Stomach (tissue), 8 donors: ENCODE measurements at regions not wholly inside any gene's neighbourhood (a gene's known extent, or its start where the extent isn't known, plus 50 kb on each side); places are given as distances from the start of the nearest gene placed in this dataset.

ENCODE experiments used
- DNase-seq, 2 donors: peaks; one replicate each; pipeline versions ENCODE4 v3.0.0 to v3.0.0-alpha.2; 2013 to 2019
- H3K27ac ChIP-seq, 5 donors: fragments of 200-600 bp in 4 of 5; sonication (generic) in 4 of 5; one replicate each; pipeline ENCODE4 v1.5.1; 2013 to 2019; ENCODE audit warnings: mild to moderate bottlenecking in 1 of 5, moderate library complexity in 1 of 5
- H3K27me3 ChIP-seq, 3 donors: fragments of 200-600 bp; sonication (generic); one replicate each; pipeline ENCODE4 v1.5.1; 2017 to 2019; ENCODE audit warnings: mixed run types in 1 of 3
- H3K36me3 ChIP-seq, 4 donors: fragments of 200-600 bp; sonication (generic); 1 replicate in 3 of 4; 2 replicates in 1 of 4; pipeline ENCODE4 v1.5.1; 2016 to 2019
- H3K4me1 ChIP-seq, 4 donors: fragments of 200-600 bp; sonication (generic); one replicate each; pipeline ENCODE4 v1.5.1; 2016 to 2019
- H3K4me3 ChIP-seq, 4 donors: fragments of 200-600 bp; sonication (generic) in 3 of 4; one replicate each; pipeline ENCODE4 v1.5.1; 2016 to 2019; ENCODE audit warnings: mild to moderate bottlenecking in 1 of 4
- H3K9me3 ChIP-seq, 4 donors: fragments of 200-600 bp; sonication (generic); one replicate each; pipeline ENCODE4 v1.5.1; 2016 to 2019
- EP300 ChIP-seq: sonication (generic); formaldehyde crosslinking; IDR thresholded peaks from one replicate; pipeline ENCODE4 v1.6.1; 2017; ENCODE audit warnings: antibody characterized with exemption
- POLR2A ChIP-seq, 4 donors: fragments of 450-650 bp; IDR thresholded peaks; one replicate each; pipeline ENCODE4 v1.6.1; 2016; ENCODE audit warnings: antibody characterized with exemption in 4 of 4, control low read depth in 2 of 4, mild to moderate bottlenecking in 1 of 4, moderate library complexity in 1 of 4
- POLR2AphosphoS5 ChIP-seq, 3 donors: sonication (generic); formaldehyde crosslinking; IDR thresholded peaks; one replicate each; pipeline ENCODE4 v1.6.1; 2016; ENCODE audit warnings: antibody characterized with exemption in 3 of 3
- WGBS, 5 donors: extraction: QIAGEN DNeasy Blood & Tissue Kit in 3 of 5; methylation state at CpG; one replicate each; pipeline versions ENCODE4 v1.1.5 to v1.1.7; 2013 to 2018; 5-methylcytosine and 5-hydroxymethylcytosine counted together
- intact Hi-C: fragments of 100-400 bp; cut with DNase I; formaldehyde crosslinking; loops from one replicate; pipeline ENCODE4 v1.15.1; 2023; ENCODE audit warnings: low total_unique reads
- TF ChIP-seq, protein P1 (sequence below), 7 experiments: fragments of 450-650 bp in 4 of 7; fragments of 200-600 bp in 3 of 7; sonication (generic) in 3 of 7; IDR thresholded peaks; one replicate each; pipeline ENCODE4 v1.5.1; 2016 to 2019; ENCODE audit warnings: antibody characterized with exemption in 7 of 7, control low read depth in 2 of 7, mild to moderate bottlenecking in 1 of 7
- donor health status: healthy with polysubstance abuse.
- donor health status: Bipolar disorder and iron deficiency.
- donor health status: healthy.

DNA sequence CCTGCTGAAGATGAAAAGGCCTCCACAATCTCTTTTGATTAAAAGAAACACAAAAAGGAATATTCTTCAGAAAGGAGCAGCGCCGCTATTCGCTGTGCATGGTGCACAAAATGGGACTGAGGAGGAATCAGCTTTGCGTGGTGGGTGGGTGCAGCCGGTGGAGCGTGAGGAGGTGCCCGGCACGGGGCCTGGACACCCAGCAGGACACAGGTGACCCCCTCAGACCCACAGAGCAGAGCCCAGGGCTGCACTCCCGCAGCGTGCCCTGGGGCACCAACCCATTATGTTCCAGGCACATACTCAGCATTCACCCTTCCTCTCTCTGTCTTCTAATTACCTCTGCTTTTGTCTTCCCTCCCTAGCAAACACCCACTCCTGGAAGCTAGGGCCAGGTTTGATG is 238.0 kb upstream of the PPP2R2D start:
- peaks cover 0 to 9% (median 2%) of the 10 kb centered on the region in 4 donors for H3K9me3 ChIP-seq
- H3K4me1 ChIP-seq, result no peaks in the 10 kb centered on the region
- intact Hi-C loops, result no loop called here
- no peak overlapping the region for H3K4me3 ChIP-seq
- H3K27me3 ChIP-seq, result no peaks in the 10 kb centered on the region
- peak in 1 of 2 donors; percentile 10 for DNase-seq
- H3K36me3 ChIP-seq, result no peaks in the 10 kb centered on the region
- 88 to 96% (median 93%) methylated on average over 10 of the region's 10 CpGs for WGBS, 5 donors
- H3K27ac ChIP-seq, result no peak overlapping the region
- TF ChIP-seq EP300 (no peak), POLR2A (IDR thresholded peaks at IDR 0.05) (no peak), POLR2AphosphoS5 (IDR thresholded peaks at IDR 0.05) (no peak)
- TF ChIP-seq, protein P1, sequence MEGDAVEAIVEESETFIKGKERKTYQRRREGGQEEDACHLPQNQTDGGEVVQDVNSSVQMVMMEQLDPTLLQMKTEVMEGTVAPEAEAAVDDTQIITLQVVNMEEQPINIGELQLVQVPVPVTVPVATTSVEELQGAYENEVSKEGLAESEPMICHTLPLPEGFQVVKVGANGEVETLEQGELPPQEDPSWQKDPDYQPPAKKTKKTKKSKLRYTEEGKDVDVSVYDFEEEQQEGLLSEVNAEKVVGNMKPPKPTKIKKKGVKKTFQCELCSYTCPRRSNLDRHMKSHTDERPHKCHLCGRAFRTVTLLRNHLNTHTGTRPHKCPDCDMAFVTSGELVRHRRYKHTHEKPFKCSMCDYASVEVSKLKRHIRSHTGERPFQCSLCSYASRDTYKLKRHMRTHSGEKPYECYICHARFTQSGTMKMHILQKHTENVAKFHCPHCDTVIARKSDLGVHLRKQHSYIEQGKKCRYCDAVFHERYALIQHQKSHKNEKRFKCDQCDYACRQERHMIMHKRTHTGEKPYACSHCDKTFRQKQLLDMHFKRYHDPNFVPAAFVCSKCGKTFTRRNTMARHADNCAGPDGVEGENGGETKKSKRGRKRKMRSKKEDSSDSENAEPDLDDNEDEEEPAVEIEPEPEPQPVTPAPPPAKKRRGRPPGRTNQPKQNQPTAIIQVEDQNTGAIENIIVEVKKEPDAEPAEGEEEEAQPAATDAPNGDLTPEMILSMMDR (IDR thresholded peaks at IDR 0.05), result no peak

- Histone ChIP-seq H3K9me3 (peaks cover 0 to 9% (median 2%) of the 10 kb centered on the region in 4 donors), H3K4me1 (no peaks in the 10 kb centered on the region), H3K36me3 (no peaks in the 10 kb centered on the region), H3K27me3 (no peaks in the 10 kb centered on the region), H3K27ac (no peak overlapping the region), H3K4me3 (no peak overlapping the region)
- 75 to 85% (median 80%) methylated on average over 4 of the region's 4 CpGs for WGBS, 5 donors
- TF ChIP-seq EP300 (no peak), POLR2A (IDR thresholded peaks at IDR 0.05) (no peak), POLR2AphosphoS5 (IDR thresholded peaks at IDR 0.05) (no peak)
- TF ChIP-seq, protein P1 (IDR thresholded peaks at IDR 0.05), result no peak
- DNase-seq, result peak in 1 of 2 donors; percentile 8
- intact Hi-C loops, result no loop called here
These were observed 237.5 kb upstream of the PPP2R2D start for GRCh38 chr10:131663351-131663750.

DNA sequence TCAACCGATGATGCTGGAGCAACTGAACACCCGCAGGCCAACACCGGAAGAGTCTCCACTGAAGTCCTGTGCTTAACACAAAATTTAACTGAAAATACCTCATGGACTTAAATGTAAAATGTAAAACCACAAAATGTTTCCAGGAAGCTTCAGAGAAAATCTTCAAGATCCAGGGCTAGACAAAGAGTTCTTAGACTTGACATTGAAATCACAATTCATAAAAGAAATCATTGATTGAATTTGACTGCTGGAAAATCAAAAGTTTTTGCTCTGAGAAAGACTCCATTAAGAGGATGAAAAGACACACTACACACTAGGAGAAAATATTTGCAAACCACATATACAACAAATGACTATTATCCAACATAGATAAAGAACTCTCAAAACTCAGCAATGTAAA is 234.7 kb upstream of the PPP2R2D start:
- DNase-seq, result no peak
- WGBS, 5 donors, result 93 to 99% (median 97%) methylated on average over 3 of the region's 3 CpGs
- TF ChIP-seq, protein P1 (IDR thresholded peaks at IDR 0.05), result no peak
- TF ChIP-seq POLR2AphosphoS5 (IDR thresholded peaks at IDR 0.05) (no peak), POLR2A (IDR thresholded peaks at IDR 0.05) (no peak), EP300 (no peak)
- H3K4me3 ChIP-seq, result no peak overlapping the region
- no peak overlapping the region for H3K27ac ChIP-seq
- no peaks in the 10 kb centered on the region for H3K27me3 ChIP-seq
- no peaks in the 10 kb centered on the region for H3K36me3 ChIP-seq
- H3K4me1 ChIP-seq, result no peaks in the 10 kb centered on the region
- intact Hi-C loops, result no loop called here
- peaks cover 0 to 3% (median 0%) of the 10 kb centered on the region in 4 donors for H3K9me3 ChIP-seq

DNA sequence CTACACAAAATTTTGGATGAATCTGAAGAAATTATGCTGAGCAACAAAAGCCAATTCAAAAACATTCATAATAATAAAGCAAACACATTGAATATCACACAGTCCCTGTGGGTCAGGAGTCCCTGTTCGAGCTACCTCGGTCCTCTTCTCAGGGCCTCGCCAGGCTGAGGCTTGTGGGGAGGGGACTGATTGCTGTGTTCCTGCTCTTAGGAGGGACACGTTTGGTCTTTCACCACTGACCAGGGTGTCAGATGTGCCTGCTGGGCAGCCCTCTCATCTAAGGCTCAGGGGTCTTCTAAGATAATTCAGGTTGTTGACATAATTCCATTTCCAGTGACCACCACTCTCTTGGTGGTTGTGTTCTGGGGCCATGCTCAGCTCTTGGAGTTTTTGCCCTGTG is 233.8 kb upstream of the PPP2R2D start:
- H3K4me1 ChIP-seq, result no peaks in the 10 kb centered on the region
- H3K36me3 ChIP-seq, result no peaks in the 10 kb centered on the region
- DNase-seq, result no peak
- TF ChIP-seq EP300, result no peak
- no peak for TF ChIP-seq POLR2A (IDR thresholded peaks at IDR 0.05)
- no peak for TF ChIP-seq POLR2AphosphoS5 (IDR thresholded peaks at IDR 0.05)
- TF ChIP-seq, protein P1 (IDR thresholded peaks at IDR 0.05), result no peak
- peaks cover 0 to 13% (median 6%) of the 10 kb centered on the region in 4 donors for H3K9me3 ChIP-seq
- 76 to 82% (median 79%) methylated on average over 4 of the region's 4 CpGs for WGBS, 5 donors
- intact Hi-C loops, result no loop called here
- H3K27ac ChIP-seq, result no peak overlapping the region
- H3K27me3 ChIP-seq, result no peaks in the 10 kb centered on the region
- H3K4me3 ChIP-seq, result no peak overlapping the region
